Activated gamma-delta T cell treated with Interleukin-2 at 50 U/mL for 16 hours (primary cell): ENCODE measurements at regions not wholly inside any gene's neighbourhood (a gene's known extent, or its start where the extent isn't known, plus 50 kb on each side); places are given as distances from the start of the nearest gene placed in this dataset.

ENCODE experiments used
- DNase-seq: peaks from one replicate; pipeline ENCODE4 v3.0.0-alpha.2; 2020

- DNase-seq, result no peak
These were observed 60.1 kb upstream of the ZC3H12C start for GRCh38 chr11:110032957-110033570.

- DNase-seq, result no peak
These were observed 58.4 kb upstream of the ZC3H12C start for GRCh38 chr11:110034806-110035205.

DNA sequence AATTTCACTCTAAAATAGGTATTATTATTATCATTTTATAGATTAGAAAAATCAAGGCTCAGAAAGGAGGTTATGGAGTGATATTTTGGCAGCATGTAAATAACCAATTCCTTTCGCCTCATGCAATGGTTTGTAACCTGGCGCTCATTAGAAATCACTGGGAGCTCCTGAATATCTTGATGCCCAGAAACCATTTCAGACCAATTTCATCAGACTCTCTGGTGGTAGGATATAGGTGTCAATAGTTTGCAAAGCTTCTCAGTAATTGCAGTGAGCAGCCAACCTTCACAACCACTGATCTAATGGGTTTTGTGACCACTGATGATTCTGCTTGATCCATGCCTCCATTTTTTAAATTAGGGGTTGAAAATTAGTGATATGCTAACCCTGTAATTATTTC is 57.8 kb upstream of the ZC3H12C start:
- no peak for DNase-seq

DNA sequence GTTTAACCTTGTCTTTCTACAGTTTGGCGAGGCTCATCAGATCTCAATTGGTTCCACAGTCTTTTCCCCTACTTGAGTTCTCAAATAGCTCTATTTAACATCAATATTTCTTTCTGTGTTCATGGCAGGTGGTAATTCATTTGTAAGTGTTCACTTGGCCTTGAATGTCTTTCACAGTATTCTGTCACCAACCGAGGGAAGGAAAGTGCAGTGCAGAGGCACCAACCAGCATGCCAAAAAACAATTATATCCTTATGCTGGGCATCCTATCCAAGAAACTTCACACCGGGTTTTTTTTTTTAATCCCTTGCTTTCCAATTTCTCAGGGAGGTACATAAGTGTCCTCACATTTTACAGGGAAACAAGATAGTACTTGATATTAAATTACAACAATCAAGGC is 55.0 kb upstream of the ZC3H12C start:
- DNase-seq, result no peak
